Tibial artery (tissue), 4 donors: ENCODE measurements at regions not wholly inside any gene's neighbourhood (a gene's known extent, or its start where the extent isn't known, plus 50 kb on each side); places are given as distances from the start of the nearest gene placed in this dataset.

Source experiments
- DNase-seq, 2 donors: peaks; one replicate each; pipeline ENCODE4 v3.0.0-alpha.2; 2019
- H3K27ac ChIP-seq, 2 donors: fragments of 200-600 bp; sonication (generic) in 1 of 2; 1 replicate in 1 of 2; 2 replicates in 1 of 2; pipeline ENCODE4 v1.5.1; 2018 to 2019; ENCODE audit warnings: mild to moderate bottlenecking in 1 of 2
- H3K27me3 ChIP-seq, 2 donors: fragments of 200-600 bp; sonication (generic) in 1 of 2; one replicate each; pipeline versions ENCODE4 v1.5.1 to v1.6.0; 2016 to 2019
- H3K36me3 ChIP-seq, 3 donors: fragments of 200-600 bp; sonication (generic) in 2 of 3; one replicate each; pipeline ENCODE4 v1.5.1; 2016 to 2019; ENCODE audit warnings: mild to moderate bottlenecking in 2 of 3
- H3K4me1 ChIP-seq, 4 donors: fragments of 200-600 bp; sonication (generic) in 2 of 4; 1 replicate in 3 of 4; 2 replicates in 1 of 4; pipeline ENCODE4 v1.5.1; 2016 to 2019
- H3K4me3 ChIP-seq, 2 donors: fragments of 200-600 bp; sonication (generic) in 1 of 2; 1 replicate in 1 of 2; 2 replicates in 1 of 2; pipeline ENCODE4 v1.5.1; 2018 to 2019; ENCODE audit warnings: mild to moderate bottlenecking in 2 of 2
- H3K9me3 ChIP-seq, 3 donors: fragments of 200-600 bp; sonication (generic) in 1 of 3; one replicate each; pipeline ENCODE4 v1.5.1; 2016 to 2019
- intact Hi-C: fragments of 100-400 bp; cut with DNase I; formaldehyde crosslinking; loops from one replicate; pipeline ENCODE4 v1.15.0; 2023; ENCODE audit warnings: low total_unique reads
- TF ChIP-seq, protein P1 (sequence below), 2 experiments: fragments of 200-600 bp in 1 of 2; fragments of 450-650 bp in 1 of 2; IDR thresholded peaks; one replicate each; pipeline ENCODE4 v1.5.1; 2017 to 2019; ENCODE audit warnings: antibody characterized with exemption in 2 of 2, mild to moderate bottlenecking in 1 of 2, moderate library complexity in 1 of 2

DNA sequence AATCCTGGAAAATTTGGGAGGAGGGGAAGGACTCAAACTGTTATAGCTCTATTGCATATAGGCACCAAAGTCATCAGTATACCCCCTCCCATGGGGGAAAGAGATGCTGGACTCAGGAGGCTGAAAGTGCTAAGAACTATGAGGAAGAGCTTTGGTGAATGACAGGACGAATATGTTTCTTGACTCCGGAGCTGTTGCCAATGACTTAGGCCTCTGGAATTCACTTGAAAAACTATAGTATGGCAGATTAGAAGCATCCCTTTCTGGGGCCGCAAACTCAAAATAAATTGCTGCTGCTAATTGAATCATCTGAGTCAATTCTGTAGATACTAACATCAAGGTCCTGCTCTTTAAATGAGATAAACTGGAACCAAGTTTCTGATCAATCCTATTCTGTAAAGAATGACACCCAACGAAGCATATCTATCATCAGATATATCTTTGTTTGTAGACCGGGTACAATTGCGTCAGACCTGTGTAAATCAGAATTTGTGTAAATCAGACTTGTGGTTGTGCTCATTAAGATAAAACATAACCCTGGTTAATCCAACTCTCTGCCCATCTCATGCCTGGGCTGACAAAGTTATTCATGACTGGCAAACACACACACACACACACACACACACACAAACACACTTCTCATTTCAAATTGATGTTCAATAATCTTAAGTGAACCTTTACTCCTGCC lies 1793.8 kb upstream of the PCDH20 start:
- H3K27me3 ChIP-seq: no peaks in the 10 kb centered on the region

DNA sequence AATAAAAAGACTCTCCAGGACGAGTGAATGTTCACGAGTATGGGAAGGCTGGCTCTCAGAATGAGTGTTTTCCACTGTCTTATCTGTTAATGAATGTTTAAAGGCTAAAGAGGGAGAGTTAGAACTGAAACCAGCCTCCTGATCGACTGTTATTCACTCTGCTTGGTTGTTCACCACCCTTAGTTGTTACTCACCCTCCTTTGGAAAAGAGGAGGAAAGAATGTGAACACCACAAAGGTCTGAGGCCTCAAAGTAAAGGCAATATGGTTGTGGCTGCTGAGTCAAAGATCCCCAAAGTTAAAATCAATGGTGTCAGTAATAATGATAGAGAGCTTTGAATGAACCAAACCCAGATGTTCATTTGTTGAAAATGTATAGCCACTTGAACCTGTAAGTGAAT lies 1793.2 kb upstream of the PCDH20 start:
- DNase-seq: no peak
- intact Hi-C loops: no loop called here
- TF ChIP-seq, protein P1, sequence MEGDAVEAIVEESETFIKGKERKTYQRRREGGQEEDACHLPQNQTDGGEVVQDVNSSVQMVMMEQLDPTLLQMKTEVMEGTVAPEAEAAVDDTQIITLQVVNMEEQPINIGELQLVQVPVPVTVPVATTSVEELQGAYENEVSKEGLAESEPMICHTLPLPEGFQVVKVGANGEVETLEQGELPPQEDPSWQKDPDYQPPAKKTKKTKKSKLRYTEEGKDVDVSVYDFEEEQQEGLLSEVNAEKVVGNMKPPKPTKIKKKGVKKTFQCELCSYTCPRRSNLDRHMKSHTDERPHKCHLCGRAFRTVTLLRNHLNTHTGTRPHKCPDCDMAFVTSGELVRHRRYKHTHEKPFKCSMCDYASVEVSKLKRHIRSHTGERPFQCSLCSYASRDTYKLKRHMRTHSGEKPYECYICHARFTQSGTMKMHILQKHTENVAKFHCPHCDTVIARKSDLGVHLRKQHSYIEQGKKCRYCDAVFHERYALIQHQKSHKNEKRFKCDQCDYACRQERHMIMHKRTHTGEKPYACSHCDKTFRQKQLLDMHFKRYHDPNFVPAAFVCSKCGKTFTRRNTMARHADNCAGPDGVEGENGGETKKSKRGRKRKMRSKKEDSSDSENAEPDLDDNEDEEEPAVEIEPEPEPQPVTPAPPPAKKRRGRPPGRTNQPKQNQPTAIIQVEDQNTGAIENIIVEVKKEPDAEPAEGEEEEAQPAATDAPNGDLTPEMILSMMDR (IDR thresholded peaks at IDR 0.05): no peak
- Histone ChIP-seq H3K4me1 (no peaks in the 10 kb centered on the region), H3K27ac (no peak overlapping the region), H3K9me3 (no peaks in the 10 kb centered on the region), H3K4me3 (no peak overlapping the region), H3K27me3 (no peaks in the 10 kb centered on the region), H3K36me3 (no peaks in the 10 kb centered on the region)

More for the DNA sequence above, 1793.8 kb upstream of the PCDH20 start:
- H3K4me1 ChIP-seq: no peaks in the 10 kb centered on the region
- no peak overlapping the region for H3K27ac ChIP-seq
- no peak for DNase-seq
- no peaks in the 10 kb centered on the region for H3K9me3 ChIP-seq
- TF ChIP-seq, protein P1 (IDR thresholded peaks at IDR 0.05): no peak
- intact Hi-C loops: no loop called here
- no peak overlapping the region for H3K4me3 ChIP-seq
- no peaks in the 10 kb centered on the region for H3K36me3 ChIP-seq

DNA sequence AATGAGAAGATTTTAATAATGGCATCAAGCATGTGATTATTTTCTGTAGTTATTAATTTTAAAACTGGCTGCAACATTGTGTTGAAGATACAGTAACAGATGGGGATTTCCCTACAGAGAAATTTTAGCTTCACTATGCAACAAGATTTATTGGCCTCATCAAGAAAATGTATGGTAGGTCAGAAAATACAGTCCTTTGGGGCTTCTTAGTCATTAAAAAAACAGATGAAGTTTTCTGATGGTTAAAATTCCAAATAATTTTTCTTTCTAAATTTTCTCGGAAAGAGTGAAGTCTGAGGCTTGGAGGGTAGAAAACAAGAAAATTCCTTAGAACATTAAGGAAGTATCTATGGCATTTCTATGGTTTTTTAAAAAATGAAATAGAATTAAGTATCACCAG lies 1790.8 kb upstream of the PCDH20 start:
- H3K27me3 ChIP-seq: no peaks in the 10 kb centered on the region
- no peaks in the 10 kb centered on the region for H3K36me3 ChIP-seq
- H3K4me1 ChIP-seq: no peaks in the 10 kb centered on the region
- intact Hi-C loops: no loop called here
- no peak overlapping the region for H3K4me3 ChIP-seq
- TF ChIP-seq, protein P1 (IDR thresholded peaks at IDR 0.05): no peak
- H3K9me3 ChIP-seq: no peaks in the 10 kb centered on the region
- DNase-seq: no peak
- H3K27ac ChIP-seq: no peak overlapping the region

GRCh38 chr13:63201493-63201892 lies 1785.8 kb upstream of the PCDH20 start:
- DNase-seq: no peak
- Histone ChIP-seq H3K36me3 (no peaks in the 10 kb centered on the region), H3K27me3 (no peaks in the 10 kb centered on the region), H3K4me1 (no peaks in the 10 kb centered on the region), H3K27ac (no peak overlapping the region), H3K9me3 (no peaks in the 10 kb centered on the region), H3K4me3 (no peak overlapping the region)
- TF ChIP-seq, protein P1 (IDR thresholded peaks at IDR 0.05): no peak
- intact Hi-C loops: no loop called here

- TF ChIP-seq, protein P1 (IDR thresholded peaks at IDR 0.05): no peak
- no peak overlapping the region for H3K27ac ChIP-seq
- no peak for DNase-seq
- intact Hi-C loops: no loop called here
- H3K36me3 ChIP-seq: no peaks in the 10 kb centered on the region
- no peaks in the 10 kb centered on the region for H3K27me3 ChIP-seq
- H3K9me3 ChIP-seq: no peaks in the 10 kb centered on the region
- H3K4me3 ChIP-seq: no peak overlapping the region
- H3K4me1 ChIP-seq: no peaks in the 10 kb centered on the region
Measured at GRCh38 chr13:63199508-63199907, 1783.9 kb upstream of the PCDH20 start.

- DNase-seq: no peak
- Histone ChIP-seq H3K4me3 (no peak overlapping the region), H3K4me1 (no peaks in the 10 kb centered on the region), H3K36me3 (no peaks in the 10 kb centered on the region), H3K27ac (no peak overlapping the region), H3K27me3 (no peaks in the 10 kb centered on the region), H3K9me3 (no peaks in the 10 kb centered on the region)
- intact Hi-C loops: no loop called here
- TF ChIP-seq, protein P1 (IDR thresholded peaks at IDR 0.05): no peak
Measured at GRCh38 chr13:63198071-63198470, 1782.4 kb upstream of the PCDH20 start.
